ENCODE measurements at regions not wholly inside any gene's neighbourhood (a gene's known extent, or its start where the extent isn't known, plus 50 kb on each side); places are given as distances from the start of the nearest gene placed in this dataset.

DNA sequence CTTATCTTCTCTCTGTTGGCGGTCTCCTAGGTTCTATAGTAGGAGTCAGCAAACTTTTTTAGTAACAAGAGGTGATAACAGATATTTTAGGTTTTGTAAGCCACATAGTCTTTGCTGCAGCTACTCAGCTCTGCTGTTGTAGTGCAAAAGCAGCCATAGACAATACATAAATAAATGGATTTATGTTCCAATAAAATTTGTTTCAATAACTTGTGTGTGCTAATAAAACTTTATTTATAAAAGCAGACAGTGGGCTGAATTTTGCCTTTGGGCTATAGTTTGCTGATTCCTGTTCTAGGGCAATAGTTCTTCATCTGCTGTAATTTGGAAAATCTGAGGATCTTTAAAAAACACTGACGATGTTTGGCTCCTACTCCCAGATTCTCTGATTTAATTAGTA lies 469.4 kb upstream of the TNC start:
- DNase-seq = no peak

DNA sequence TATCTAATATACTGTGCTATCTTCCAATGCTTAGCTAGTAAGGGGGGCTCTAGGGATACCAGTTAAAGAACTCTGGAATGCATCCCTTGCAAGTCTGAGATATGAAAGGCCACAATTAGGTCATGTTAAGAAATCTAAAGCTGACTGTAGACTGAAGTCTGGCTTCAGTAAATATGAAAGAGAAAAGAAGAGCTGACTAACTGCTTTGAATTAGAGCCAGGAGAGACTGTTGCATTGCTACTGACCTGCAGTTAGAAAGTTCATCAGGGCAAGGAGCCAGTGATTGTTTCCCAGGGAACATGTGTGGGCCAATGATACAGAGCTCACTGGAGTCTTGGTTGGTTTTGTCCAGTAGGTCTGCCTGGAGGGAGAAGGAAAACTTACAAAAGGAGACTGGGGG lies 472.1 kb upstream of the TNC start:
- DNase-seq = no peak

GRCh38 chr9:115591584-115591984 lies 473.6 kb upstream of the TNC start:
- DNase-seq = peak; percentile 28

- DNase-seq = peak; percentile 29
Measured at GRCh38 chr9:115593587-115594091, 475.7 kb upstream of the TNC start.

GRCh38 chr9:115594557-115594956 lies 476.6 kb upstream of the TNC start:
- no peak for DNase-seq

GRCh38 chr9:115596021-115596745 lies 478.2 kb upstream of the TNC start:
- DNase-seq = no peak

DNA sequence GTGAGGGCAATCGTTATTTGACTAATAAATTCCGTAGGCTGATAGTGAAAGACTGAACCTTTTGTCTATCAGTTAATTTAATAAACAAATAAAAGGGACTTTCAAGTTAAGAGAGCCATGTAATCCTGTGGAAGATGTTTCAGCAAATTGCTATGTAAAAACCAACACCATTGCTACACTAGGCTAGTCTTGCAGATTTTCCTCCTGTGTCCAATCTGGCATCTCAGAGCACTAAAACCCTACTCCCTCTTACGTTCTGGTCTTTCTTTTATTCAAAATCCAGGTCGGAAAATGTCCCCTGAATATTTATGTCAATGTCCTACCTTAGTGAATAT lies 478.8 kb upstream of the TNC start:
- no peak for DNase-seq

GRCh38 chr9:115597330-115597895 lies 479.5 kb upstream of the TNC start:
- DNase-seq = no peak

- DNase-seq = no peak
Measured at GRCh38 chr9:115598751-115599150, 480.8 kb upstream of the TNC start.

- DNase-seq = no peak
Measured at GRCh38 chr9:115599898-115600297, 481.9 kb upstream of the TNC start.

DNA sequence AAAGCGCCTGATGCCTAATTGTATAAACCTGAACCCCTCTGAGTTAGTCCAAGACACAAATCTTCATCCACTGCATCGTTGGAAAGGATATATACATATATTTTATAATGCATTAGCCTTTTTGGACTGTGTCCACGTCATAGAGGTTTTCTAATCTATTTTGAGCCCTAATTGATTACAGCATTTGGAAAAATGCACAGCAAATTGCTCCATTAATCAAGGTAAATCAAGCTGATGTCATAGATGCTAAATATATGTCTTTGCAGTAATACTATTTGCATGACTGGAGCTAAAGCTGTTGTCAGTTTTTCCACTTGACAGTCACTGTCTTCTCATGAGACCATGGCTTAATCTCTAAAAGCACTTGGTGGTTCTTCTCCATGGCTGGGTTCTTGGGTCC lies 483.5 kb upstream of the TNC start:
- no peak for DNase-seq

DNA sequence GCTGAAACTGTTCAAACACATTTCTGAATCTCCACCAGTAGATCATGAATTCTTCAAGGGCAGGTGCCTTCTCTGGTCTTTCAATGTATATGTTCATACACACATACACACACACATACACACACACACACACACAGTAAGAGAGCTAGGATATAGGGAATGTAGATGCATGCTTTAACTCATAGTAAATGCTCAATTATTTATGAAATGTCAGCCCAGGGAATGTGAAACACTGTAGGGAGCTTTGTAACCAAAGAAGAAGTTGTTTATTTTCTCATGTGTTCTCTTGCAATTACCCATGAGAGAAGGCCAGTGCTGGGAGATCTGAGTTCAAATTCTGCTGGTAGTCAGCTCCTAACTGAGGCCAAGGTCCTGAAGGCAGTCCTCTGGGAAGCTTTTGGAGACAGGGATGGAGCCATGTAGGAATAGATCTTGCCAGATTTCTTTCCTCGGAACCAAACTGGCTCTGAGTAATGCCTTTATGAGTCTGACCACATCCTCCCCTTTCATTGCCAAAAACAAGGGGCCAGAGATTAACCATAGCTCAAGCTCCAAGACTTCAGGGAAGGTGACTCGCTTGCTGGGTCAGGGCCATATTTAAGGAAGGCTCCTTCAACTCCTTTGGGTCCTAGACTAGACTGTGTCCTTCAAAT lies 487.0 kb upstream of the TNC start:
- no peak for DNase-seq

DNA sequence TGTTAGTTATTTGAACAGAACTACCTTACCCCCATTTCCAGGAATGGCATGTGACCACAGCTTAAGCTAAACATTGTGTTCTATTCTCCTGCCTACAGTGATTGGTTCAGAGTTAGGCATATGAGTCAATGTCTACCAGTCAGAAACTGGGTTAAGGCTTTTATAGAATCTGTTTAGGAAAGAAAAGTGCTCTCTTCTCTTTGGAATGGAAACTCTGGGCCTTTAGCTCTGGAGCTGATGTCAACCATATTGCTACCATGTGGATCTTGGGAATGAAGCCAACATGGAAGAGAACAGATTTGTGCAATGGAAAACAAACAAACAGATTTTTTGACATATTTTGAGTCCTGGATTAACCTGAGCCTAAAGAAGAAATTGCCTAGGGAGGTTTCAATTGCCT lies 488.9 kb upstream of the TNC start:
- no peak for DNase-seq

- no peak for DNase-seq
Measured at GRCh38 chr9:115614326-115614999, 496.5 kb upstream of the TNC start.

GRCh38 chr9:115615000-115615401 lies 497.0 kb upstream of the TNC start:
- DNase-seq = no peak

DNA sequence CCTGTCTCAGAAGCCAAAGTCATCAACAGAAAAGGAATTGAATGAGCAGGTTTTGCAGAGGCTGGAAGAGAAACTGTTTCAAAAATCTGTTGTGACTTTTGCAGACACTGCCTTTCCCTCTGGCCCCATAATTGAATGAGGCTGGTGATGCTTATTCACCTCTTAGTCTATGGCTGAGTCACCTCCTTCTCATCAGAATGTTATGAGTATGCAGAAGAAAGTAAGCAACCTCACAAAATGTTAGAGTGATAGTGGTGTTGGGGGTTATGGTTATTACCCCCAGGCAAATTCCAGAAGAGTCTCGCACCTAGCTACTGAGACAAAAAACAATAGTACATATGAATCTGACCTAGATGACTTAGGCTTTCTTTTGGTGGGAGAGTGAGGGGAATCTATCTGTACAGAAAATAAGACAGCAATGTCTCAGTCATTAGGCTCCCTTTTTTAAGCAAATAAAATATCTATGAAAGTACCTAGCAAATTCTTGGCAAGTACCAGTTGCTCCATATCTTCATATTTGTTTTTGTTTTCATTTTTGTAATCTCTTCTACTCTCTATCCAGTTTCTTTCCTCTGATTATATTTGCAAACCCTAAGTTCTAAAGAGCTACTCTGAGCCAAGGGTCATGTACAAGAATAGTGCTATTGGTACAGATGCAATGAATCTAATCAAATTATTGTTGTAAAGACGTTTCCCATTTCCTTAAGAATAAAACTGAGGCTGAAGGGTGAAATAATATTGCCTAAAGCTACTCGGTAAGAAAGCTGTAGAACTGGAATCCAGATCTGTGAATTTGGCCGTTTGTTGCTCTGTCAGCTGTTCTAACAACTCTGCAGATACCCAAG lies 498.1 kb upstream of the TNC start:
- peak; percentile 0 for DNase-seq

DNA sequence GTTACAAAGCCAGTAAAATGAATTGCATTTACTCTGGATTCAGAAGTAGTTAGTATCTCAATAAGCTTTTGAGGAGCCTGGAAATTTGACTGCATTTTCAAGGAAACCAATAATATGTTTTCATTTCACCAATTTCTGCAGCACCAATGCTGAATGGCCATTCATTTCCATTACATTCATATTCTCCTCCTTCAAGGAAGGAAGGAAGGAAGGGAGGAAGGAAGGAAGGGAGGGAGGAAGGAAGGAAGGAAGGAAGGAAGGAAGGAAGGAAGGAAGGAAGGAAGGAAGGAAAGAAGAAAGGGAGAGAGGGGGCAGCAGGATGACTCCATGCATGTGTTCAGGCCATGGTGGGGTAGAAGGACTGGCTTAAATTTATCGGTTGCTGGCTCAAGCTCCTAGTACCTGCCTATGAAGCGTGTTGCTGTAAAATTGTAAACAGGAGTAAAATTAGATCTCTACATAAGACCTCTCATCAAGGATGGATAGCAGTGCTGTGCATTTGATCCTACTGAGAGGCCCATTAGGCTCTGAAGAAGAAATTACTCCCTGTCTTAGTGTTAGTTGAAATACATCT lies 498.8 kb upstream of the TNC start:
- DNase-seq = no peak

DNA sequence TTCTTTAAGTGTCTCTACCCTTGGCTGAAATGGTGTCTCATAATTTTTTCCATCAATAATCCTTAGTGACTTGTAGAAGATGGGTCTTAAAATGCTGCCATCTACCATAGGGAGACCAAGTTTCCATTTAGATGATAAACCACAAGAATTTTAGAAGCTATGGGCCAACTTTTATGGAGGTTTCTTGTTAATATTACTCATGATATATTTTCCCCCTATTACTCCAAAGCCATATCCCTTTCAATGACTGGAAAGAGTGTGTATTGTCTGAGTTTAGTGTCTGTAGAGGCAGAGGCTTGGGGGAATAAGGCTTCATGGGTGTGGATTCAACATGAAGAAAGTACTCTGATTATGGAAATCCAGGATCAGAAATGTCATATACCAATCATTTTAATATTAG lies 507.3 kb upstream of the TNC start:
- DNase-seq = no peak

DNA sequence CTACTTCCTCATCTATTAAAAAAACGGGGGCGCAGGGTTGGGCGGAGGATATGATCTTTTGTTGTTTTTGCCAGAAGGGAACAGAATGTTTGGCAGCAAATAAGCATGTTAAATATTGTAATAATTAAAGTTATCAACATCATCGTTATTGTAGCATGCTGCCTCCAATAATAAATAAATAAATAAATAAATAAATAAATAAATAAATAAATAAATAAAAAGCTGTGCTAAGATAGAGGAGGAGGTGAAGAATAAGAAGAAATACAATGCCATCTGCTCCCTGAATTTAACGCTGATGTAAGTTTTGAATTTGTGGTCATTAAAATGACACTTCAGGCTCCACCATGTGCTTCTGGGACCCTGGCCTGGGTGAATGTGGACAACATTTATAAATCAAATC lies 508.0 kb upstream of the TNC start:
- DNase-seq = no peak

DNA sequence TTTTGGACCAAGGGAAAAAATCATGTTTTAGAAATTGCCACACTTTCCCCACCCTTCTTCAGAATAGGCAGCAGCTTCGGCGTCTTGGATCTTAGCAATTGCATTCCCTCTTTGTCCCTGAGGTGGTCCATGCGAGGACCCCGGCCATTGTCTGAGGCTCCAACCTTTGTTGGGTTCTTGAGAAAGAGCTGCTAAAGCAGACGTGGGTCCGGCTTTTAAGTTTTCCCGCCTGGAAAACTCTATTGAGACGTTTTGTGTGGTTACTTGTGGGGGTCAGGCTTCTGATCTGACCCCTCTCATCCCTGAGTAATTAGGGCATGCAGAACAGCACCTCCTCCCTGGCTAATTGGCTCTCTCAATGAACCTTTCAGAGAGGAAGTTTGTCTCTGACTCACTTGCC lies 509.6 kb upstream of the TNC start:
- no peak for DNase-seq

DNA sequence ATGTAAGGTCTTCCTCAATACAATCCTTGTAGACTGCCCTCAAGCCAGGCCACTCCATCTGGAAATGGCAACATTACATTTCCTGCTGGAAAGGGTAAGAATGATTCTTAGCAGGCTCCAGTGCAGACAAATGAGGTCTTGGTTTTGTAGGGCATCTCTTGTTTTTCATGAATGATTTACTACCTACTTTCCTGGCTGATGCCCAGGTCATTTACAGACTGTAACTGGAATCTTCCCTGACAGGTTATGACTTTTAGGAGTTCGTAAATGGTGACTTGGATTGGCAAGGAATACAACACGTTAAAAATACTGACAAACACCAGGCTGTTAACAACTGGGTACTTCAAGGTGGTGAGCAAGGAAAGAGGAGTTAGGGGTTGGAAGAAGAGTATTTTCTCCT lies 510.5 kb upstream of the TNC start:
- DNase-seq = no peak
